ENCODE measurements at regions not wholly inside any gene's neighbourhood (a gene's known extent, or its start where the extent isn't known, plus 50 kb on each side); places are given as distances from the start of the nearest gene placed in this dataset.

DNA sequence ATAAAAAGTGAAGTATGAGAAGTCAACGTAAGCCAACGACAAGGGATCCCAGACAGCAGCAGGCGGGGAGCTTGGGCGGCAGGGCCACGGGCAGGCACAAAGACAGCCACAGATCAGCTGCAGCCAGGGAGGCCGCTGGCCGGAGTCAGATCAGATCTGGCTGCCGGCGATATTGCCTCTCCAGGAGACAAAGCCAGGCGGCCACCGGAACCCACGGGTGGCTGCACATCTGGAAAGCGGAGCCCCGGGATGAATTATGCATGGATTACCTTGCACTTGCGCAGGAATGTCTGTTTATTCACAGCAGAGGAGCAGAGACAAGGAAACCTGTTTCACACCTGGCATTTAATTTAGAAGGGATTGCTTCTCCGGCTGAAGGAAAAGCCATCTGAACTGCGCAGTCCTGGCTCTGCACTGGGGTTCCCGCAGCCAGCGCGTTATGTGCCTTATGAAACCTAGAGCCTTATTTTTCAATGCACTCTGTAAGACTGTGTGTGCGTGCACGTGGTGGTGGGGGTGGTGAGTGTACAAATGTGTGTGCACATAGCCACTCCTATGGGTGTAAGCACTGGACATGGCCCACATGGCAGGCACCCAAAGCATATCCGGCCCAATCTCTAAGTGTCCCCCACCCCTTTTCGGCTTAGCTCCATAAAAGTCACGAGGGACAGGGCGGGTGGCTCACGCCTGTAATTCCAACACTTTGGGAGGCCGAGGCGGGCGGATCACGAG, 427.8 kb upstream of the MCTP2 start:
- Histone ChIP-seq H3K4me1 (ENCODE audit: insufficient read depth, low read length) (no peaks in the 10 kb centered on the region), H3K9me3 (ENCODE audit: insufficient read depth, low read length, severe bottlenecking) (no peaks in the 10 kb centered on the region), H3K4me2 (ENCODE audit: insufficient read depth, low read length) (no peak overlapping the region), H3K27me3 (ENCODE audit: insufficient read depth, low read length, poor library complexity) (no peaks in the 10 kb centered on the region), H3K36me3 (ENCODE audit: insufficient read depth, low read length) (no peaks in the 10 kb centered on the region), H4K20me1 (ENCODE audit: insufficient read depth, low read length) (no peaks in the 10 kb centered on the region), H3K27ac (ENCODE audit: low read length) (no peak overlapping the region), H3K9ac (ENCODE audit: low read depth, low read length) (no peak overlapping the region), H2AFZ (ENCODE audit: low read depth, low read length) (no peak overlapping the region), H3K4me3 (ENCODE audit: low read depth in 1 of 2, low read length in 2 of 2) (no peak overlapping the region), H3K79me2 (ENCODE audit: insufficient read depth, low read length) (no peaks in the 10 kb centered on the region)
- no peak for TF ChIP-seq EZH2 (IDR thresholded peaks at IDR 0.05; ENCODE audit: borderline replicate concordance, low read depth, low read length, severe bottlenecking)
- TF ChIP-seq, protein P1, sequence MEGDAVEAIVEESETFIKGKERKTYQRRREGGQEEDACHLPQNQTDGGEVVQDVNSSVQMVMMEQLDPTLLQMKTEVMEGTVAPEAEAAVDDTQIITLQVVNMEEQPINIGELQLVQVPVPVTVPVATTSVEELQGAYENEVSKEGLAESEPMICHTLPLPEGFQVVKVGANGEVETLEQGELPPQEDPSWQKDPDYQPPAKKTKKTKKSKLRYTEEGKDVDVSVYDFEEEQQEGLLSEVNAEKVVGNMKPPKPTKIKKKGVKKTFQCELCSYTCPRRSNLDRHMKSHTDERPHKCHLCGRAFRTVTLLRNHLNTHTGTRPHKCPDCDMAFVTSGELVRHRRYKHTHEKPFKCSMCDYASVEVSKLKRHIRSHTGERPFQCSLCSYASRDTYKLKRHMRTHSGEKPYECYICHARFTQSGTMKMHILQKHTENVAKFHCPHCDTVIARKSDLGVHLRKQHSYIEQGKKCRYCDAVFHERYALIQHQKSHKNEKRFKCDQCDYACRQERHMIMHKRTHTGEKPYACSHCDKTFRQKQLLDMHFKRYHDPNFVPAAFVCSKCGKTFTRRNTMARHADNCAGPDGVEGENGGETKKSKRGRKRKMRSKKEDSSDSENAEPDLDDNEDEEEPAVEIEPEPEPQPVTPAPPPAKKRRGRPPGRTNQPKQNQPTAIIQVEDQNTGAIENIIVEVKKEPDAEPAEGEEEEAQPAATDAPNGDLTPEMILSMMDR (IDR thresholded peaks at IDR 0.05; ENCODE audit: borderline replicate concordance, extremely low read depth, low read length, poor library complexity, severe bottlenecking) = no peak
- ATAC-seq (ENCODE audit: insufficient read depth, low read depth) (no peak), DNase-seq (no peak)

DNA sequence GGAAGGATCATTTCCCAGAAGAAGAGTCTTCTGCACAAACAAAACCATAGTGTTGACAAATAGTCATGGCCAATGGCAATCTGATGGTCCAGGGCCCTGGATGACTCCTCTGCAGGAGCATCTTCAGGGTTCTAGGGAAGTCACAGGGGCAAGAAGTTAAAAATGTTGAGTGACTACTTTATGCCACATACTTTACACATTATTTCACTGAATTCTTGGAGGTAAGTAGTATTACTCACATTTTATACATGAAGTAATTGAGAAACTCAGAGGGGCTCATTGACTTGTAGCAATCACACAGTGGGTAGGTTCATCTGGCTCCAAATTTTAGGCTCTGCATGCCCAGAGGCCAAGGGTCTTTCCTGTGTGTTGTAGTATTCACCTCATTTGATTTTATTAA, 430.2 kb upstream of the MCTP2 start:
- TF ChIP-seq, protein P1 (IDR thresholded peaks at IDR 0.05; ENCODE audit: borderline replicate concordance, extremely low read depth, low read length, poor library complexity, severe bottlenecking) = no peak
- no peak for TF ChIP-seq EZH2 (IDR thresholded peaks at IDR 0.05; ENCODE audit: borderline replicate concordance, low read depth, low read length, severe bottlenecking)
- H3K79me2 ChIP-seq (ENCODE audit: insufficient read depth, low read length) = no peaks in the 10 kb centered on the region
- no peak for ATAC-seq (ENCODE audit: insufficient read depth, low read depth)
- no peaks in the 10 kb centered on the region for H3K36me3 ChIP-seq (ENCODE audit: insufficient read depth, low read length)
- no peak overlapping the region for H3K4me2 ChIP-seq (ENCODE audit: insufficient read depth, low read length)
- DNase-seq = no peak
- no peak overlapping the region for H3K27ac ChIP-seq (ENCODE audit: low read length)
- no peaks in the 10 kb centered on the region for H3K9me3 ChIP-seq (ENCODE audit: insufficient read depth, low read length, severe bottlenecking)
- no peaks in the 10 kb centered on the region for H3K4me1 ChIP-seq (ENCODE audit: insufficient read depth, low read length)
- no peak overlapping the region for H3K9ac ChIP-seq (ENCODE audit: low read depth, low read length)
- H3K4me3 ChIP-seq (ENCODE audit: low read depth in 1 of 2, low read length in 2 of 2) = no peak overlapping the region
- no peaks in the 10 kb centered on the region for H4K20me1 ChIP-seq (ENCODE audit: insufficient read depth, low read length)
- no peaks in the 10 kb centered on the region for H3K27me3 ChIP-seq (ENCODE audit: insufficient read depth, low read length, poor library complexity)
- no peak overlapping the region for H2AFZ ChIP-seq (ENCODE audit: low read depth, low read length)

DNA sequence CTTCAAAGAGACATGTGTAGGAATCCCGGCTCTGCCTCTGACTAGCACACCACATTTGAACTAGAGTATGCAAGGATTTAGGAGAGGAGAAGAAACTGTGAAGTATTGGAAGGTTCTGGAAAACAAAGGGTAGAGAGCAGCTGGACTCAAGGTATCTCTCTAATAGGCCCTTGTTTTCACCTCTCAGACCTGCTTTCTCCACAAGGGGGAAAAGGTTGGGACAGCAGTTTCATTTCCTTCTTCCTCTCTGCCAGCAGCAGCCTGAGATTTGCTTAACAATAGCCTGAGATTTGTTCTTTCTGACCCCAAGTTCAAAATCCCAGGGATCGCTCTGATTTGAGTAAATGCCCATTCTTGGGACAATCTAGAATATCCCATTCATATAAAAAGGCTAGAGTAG, 430.6 kb upstream of the MCTP2 start:
- ATAC-seq (ENCODE audit: insufficient read depth, low read depth) (no peak), DNase-seq (no peak)
- H3K79me2 ChIP-seq (ENCODE audit: insufficient read depth, low read length) = no peaks in the 10 kb centered on the region
- no peak overlapping the region for H3K27ac ChIP-seq (ENCODE audit: low read length)
- TF ChIP-seq EZH2 (IDR thresholded peaks at IDR 0.05; ENCODE audit: borderline replicate concordance, low read depth, low read length, severe bottlenecking) = no peak
- TF ChIP-seq, protein P1 (IDR thresholded peaks at IDR 0.05; ENCODE audit: borderline replicate concordance, extremely low read depth, low read length, poor library complexity, severe bottlenecking) = peak; percentile 21
- H3K9me3 ChIP-seq (ENCODE audit: insufficient read depth, low read length, severe bottlenecking) = no peaks in the 10 kb centered on the region
- no peak overlapping the region for H2AFZ ChIP-seq (ENCODE audit: low read depth, low read length)
- H3K4me1 ChIP-seq (ENCODE audit: insufficient read depth, low read length) = no peaks in the 10 kb centered on the region
- no peak overlapping the region for H3K9ac ChIP-seq (ENCODE audit: low read depth, low read length)
- H3K36me3 ChIP-seq (ENCODE audit: insufficient read depth, low read length) = no peaks in the 10 kb centered on the region
- H4K20me1 ChIP-seq (ENCODE audit: insufficient read depth, low read length) = no peaks in the 10 kb centered on the region
- H3K27me3 ChIP-seq (ENCODE audit: insufficient read depth, low read length, poor library complexity) = no peaks in the 10 kb centered on the region
- H3K4me2 ChIP-seq (ENCODE audit: insufficient read depth, low read length) = no peak overlapping the region
- H3K4me3 ChIP-seq (ENCODE audit: low read depth in 1 of 2, low read length in 2 of 2) = no peak overlapping the region
